IPS-18a (cell line): ENCODE measurements at regions not wholly inside any gene's neighbourhood (a gene's known extent, or its start where the extent isn't known, plus 50 kb on each side); places are given as distances from the start of the nearest gene placed in this dataset.
"Not testable (repeated sequence)": the region's sequence is repeated elsewhere in the genome, so short reads cannot be mapped to it uniquely, and the experiment has no call there.

Experiments
- H3K27ac ChIP-seq: one replicate; pipeline ENCODE4 v1.5.1; 2013; ENCODE audit warnings: low read length
- H3K27me3 ChIP-seq: one replicate; pipeline ENCODE4 v1.6.1; 2013; ENCODE audit warnings: mild to moderate bottlenecking, low read length; ENCODE audit not compliant: control insufficient read depth, insufficient read depth
- H3K36me3 ChIP-seq: one replicate; pipeline ENCODE4 v1.6.1; 2013; ENCODE audit warnings: low read depth, low read length; ENCODE audit not compliant: control insufficient read depth
- H3K4me1 ChIP-seq: one replicate; pipeline ENCODE4 v1.6.1; 2013; ENCODE audit warnings: low read depth, low read length; ENCODE audit not compliant: control insufficient read depth
- H3K4me3 ChIP-seq: one replicate; pipeline ENCODE4 v1.5.1; 2013; ENCODE audit warnings: low read length
- H3K9ac ChIP-seq: one replicate; pipeline ENCODE4 v1.6.1; 2013; ENCODE audit warnings: mild to moderate bottlenecking, low read length, moderate library complexity
- H3K9me3 ChIP-seq: one replicate; pipeline ENCODE4 v1.6.1; 2013; ENCODE audit warnings: low read depth, low read length; ENCODE audit not compliant: control insufficient read depth

DNA sequence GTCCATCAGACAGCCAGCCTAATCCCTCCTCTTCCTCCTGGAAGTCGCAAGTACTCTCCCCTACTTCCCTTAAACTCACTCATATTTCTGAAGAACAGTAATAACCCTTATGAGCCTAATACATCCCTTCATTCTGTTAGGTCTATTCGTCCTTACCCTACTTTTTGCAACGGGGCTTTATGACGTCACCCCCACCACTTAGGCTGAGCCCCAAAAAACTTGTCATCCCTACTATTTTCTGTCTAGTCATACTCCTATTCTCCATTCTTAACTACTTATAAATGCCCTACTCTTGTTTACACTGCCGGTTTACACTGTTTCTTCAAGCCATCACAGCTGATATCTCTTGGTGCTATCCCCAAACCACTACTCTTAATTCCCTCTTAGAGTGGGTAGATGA is 674.7 kb upstream of the GJE1 start:
- not testable (repeated sequence) for H3K4me3 ChIP-seq, H3K9ac ChIP-seq, H3K4me1 ChIP-seq, H3K27ac ChIP-seq, H3K27me3 ChIP-seq, H3K9me3 ChIP-seq, H3K36me3 ChIP-seq

DNA sequence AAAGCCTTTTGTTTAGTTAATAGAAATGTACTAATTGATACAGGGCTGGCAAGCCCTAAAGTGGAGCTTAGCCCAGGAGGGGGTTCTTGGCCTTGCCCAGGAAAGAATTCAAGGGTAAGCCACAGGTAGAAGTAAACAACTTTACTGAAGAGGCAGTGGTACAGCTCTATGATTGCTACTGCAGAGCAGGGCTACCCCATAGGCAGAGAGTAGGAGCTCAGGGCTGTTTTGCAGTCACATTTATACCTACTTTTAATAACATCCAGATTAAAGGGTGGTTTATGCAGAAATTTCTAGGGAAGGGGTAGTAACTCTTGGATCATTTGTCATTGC is 680.4 kb upstream of the GJE1 start:
- no peaks in the 10 kb centered on the region for H3K27me3 ChIP-seq
- no peak overlapping the region for H3K4me3 ChIP-seq
- H3K27ac ChIP-seq, result no peak overlapping the region
- no peaks in the 10 kb centered on the region for H3K9me3 ChIP-seq
- H3K4me1 ChIP-seq, result peaks cover 17% of the 10 kb centered on the region
- H3K36me3 ChIP-seq, result no peaks in the 10 kb centered on the region
- no peak overlapping the region for H3K9ac ChIP-seq

DNA sequence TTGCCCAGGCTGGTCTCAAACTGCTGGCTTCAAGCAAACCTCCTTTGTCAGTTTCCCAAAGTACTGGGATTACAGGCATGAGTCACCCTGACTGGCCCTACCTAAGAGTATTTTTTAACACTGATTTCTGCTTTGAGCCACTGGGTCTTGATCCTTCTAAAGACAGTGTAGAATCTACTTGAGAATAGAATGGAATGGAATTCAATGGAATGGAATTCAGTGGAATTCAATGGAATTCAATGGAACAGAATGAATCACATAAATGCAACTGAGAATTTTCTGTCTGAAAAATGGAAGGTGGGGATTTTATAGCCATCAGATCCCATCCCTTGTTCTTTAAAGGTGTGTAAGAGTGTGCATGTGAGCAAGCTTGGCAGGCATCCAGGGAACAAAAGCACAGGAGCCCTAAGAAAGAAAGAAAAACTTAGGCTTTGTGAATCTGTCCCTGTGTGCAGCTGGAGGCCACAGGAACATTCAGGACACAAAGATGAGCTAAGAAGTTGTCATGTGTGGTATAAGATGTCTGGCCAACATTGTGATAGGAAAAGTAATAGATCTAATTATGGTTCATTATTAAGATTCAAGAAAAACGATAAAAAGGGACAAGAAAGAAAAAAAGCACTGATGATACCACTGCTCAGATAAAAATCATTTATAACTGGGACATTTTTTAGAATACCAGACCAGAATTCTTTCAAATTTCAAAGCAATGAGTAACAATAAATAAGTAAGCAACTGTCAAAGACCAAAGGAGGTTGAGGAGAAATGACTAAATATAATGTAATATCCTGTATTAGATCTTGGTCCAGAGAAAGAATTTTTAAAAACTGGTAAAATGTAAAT is 681.0 kb upstream of the GJE1 start:
- Histone ChIP-seq H3K4me1 (peaks cover 17% of the 10 kb centered on the region), H3K27me3 (no peaks in the 10 kb centered on the region), H3K9me3 (no peaks in the 10 kb centered on the region), H3K9ac (no peak overlapping the region), H3K36me3 (no peaks in the 10 kb centered on the region), H3K4me3 (no peak overlapping the region), H3K27ac (peak overlapping the region; percentile 64)

DNA sequence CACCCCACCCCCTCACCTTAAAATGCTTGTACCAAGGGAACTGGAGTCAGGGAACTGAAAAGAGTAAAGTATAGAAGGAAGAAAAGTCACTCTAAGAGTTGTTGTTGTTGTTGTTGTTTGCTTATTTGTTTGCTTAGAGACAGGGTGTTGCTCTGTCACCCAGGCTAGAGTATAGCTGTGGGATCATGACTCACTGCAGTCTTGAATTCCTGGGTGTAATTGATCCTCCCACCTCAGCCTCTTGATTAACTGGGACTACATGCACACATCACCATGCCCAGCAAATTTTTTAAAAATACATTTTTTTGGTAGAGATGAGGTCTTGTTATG is 681.6 kb upstream of the GJE1 start:
- Histone ChIP-seq H3K27ac (peak overlapping the region; percentile 43), H3K27me3 (no peaks in the 10 kb centered on the region), H3K4me1 (peaks cover 17% of the 10 kb centered on the region), H3K9ac (no peak overlapping the region), H3K9me3 (no peaks in the 10 kb centered on the region), H3K36me3 (no peaks in the 10 kb centered on the region), H3K4me3 (no peak overlapping the region)

DNA sequence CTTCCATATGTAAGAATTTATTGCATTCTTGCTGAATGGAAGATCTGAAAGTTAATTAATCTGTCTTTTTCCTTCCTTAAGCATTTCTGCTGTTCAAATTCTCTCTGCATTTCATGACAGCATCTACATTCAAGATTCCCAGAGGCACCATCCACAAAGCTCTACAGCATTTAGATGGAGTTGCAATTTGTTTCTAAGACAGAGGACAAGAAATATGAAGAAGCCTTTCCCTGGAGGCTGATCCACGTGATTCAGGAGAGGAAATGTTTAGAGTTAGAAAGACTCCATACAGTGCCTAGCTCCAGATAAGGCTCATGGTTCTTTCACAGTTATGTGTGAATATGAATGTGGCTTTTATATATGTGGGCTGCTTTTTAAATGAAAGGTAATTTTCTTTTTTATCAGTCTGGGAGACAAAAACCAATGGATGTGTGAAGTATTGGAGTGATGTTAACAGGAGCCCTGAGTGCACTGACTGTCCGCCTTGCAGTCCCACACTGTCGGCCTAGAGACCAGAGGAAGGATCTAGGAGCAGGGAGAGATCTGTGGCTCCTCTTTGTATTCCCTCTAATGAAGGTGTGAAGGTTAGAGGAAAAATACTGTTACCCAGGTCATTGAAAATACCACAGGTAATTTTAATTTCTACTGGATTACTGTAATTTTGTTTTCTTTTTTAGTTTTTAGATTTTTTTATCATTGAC is 686.6 kb upstream of the GJE1 start:
- no peaks in the 10 kb centered on the region for H3K9me3 ChIP-seq
- H3K4me1 ChIP-seq, result peaks cover 14% of the 10 kb centered on the region
- H3K4me3 ChIP-seq, result no peak overlapping the region
- no peak overlapping the region for H3K27ac ChIP-seq
- no peaks in the 10 kb centered on the region for H3K27me3 ChIP-seq
- H3K9ac ChIP-seq, result no peak overlapping the region
- H3K36me3 ChIP-seq, result no peaks in the 10 kb centered on the region

DNA sequence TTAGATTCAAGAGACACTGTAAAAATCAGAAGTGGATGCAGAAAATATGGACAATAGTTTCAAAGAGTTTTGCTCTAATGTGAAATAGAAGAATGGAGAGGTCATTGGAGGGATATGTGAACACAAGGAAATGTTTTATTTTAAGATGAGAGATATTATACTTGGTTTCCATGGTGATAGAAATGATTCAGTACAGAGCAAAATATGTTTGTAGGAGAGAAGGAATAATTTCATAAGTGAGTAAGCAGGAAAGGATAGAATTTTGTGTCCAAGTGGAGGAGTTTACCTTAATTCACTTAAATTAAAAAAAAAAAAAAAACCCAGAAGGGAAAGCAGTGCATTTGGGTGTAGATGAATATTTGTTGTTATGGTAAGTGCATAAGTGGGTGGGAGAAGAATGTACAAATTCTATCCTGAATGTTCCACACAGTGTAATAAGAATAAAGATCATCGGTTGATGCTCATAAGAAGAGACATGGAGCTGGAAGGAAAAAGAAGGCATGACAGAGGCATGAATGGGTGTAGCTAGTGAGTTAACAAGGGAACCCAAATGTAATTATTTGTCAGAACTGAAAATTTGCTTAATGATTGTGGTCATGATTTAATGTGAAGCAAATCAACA is 688.9 kb upstream of the GJE1 start:
- H3K4me3 ChIP-seq, result no peak overlapping the region
- H3K36me3 ChIP-seq, result no peaks in the 10 kb centered on the region
- H3K9me3 ChIP-seq, result peaks cover 1% of the 10 kb centered on the region
- no peak overlapping the region for H3K27ac ChIP-seq
- H3K9ac ChIP-seq, result no peak overlapping the region
- H3K4me1 ChIP-seq, result no peaks in the 10 kb centered on the region
- no peaks in the 10 kb centered on the region for H3K27me3 ChIP-seq

DNA sequence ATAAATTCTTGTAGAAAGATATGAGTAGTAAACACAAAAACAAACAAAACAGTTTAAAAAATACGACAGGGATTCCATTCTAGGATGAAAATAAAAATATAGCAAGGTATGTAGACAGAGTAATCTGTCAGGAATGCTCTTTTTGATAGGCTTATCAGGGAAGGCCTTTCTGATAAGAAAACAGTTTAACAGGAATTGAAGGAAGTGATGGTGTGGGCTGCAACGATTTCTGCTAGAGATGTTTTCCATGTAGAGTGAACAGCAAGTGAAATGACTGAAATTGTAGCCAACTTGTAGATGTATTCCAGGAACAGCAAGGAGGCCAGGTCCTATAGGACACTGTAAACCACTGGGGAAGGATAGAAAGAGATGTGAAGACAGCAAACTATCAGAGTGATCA is 689.7 kb upstream of the GJE1 start:
- Histone ChIP-seq H3K27ac (no peak overlapping the region), H3K4me3 (no peak overlapping the region), H3K27me3 (no peaks in the 10 kb centered on the region), H3K9ac (no peak overlapping the region), H3K9me3 (peaks cover 5% of the 10 kb centered on the region), H3K4me1 (no peaks in the 10 kb centered on the region), H3K36me3 (no peaks in the 10 kb centered on the region)

DNA sequence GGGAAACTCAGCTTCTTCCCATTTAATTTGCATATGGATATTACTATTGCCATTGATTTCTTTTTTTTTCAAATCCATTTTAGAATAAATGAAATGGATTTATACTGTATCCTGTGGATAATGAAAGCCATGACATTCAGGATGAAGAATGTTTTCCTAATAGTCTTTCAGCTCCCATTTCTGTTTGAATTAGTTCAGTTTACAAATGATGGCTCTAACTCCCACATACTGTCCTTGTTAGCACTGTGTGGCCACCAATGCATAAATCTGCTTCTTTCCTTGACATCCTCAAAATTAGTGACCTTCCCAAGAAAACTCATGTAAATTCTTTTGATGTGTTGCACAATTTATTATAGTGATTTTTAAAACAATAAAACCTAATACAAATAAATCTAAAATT is 693.2 kb upstream of the GJE1 start:
- Histone ChIP-seq H3K4me1 (no peaks in the 10 kb centered on the region), H3K27ac (no peak overlapping the region), H3K27me3 (no peaks in the 10 kb centered on the region), H3K9ac (no peak overlapping the region), H3K36me3 (no peaks in the 10 kb centered on the region), H3K9me3 (peaks cover 5% of the 10 kb centered on the region), H3K4me3 (no peak overlapping the region)

DNA sequence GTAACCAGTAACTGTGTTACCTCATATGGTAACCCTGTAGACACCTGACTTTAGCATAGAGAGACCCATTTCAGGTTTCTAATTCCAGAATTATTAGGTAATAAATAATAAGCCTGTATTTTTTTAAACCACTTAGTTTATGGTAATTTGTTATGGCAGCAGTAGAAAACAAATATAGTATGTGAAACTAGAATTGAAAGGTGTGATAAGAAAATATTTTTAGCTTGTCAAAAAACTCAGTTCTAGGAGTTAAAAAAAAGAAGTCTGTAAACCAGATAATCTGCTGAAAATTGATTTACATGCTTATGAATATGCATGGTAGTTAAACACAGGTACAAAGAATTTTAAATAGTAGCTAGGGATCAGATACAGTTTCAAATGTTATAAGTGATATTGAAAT is 695.0 kb upstream of the GJE1 start:
- no peak overlapping the region for H3K4me3 ChIP-seq
- H3K9me3 ChIP-seq, result peaks cover 5% of the 10 kb centered on the region

DNA sequence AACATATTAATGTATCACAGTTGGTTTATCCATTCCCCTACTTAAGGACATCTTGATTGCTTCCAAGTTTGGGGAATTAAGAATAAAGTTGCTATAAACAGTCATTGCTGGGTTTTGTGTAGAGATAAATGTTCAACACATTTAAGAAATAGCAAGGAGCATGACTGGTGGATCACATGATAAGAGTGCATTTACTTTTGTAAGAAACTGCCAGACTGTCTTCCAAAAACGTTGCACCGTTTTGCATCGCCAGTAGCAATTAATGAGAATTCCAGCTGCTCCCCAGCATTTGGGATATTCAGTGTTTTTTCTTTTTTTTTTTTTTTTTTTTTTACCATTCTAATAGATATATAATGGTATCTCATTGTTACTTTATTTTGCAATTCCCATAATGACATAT is 695.7 kb upstream of the GJE1 start:
- H3K9ac ChIP-seq, result no peak overlapping the region
- H3K27me3 ChIP-seq, result no peaks in the 10 kb centered on the region
- no peaks in the 10 kb centered on the region for H3K36me3 ChIP-seq
- H3K27ac ChIP-seq, result no peak overlapping the region
- H3K4me3 ChIP-seq, result no peak overlapping the region
- H3K9me3 ChIP-seq, result peaks cover 5% of the 10 kb centered on the region
- H3K4me1 ChIP-seq, result no peaks in the 10 kb centered on the region

More for the DNA sequence above, 695.0 kb upstream of the GJE1 start:
- H3K36me3 ChIP-seq, result no peaks in the 10 kb centered on the region
- H3K9ac ChIP-seq, result no peak overlapping the region
- H3K27ac ChIP-seq, result no peak overlapping the region
- H3K4me1 ChIP-seq, result no peaks in the 10 kb centered on the region
- H3K27me3 ChIP-seq, result no peaks in the 10 kb centered on the region

DNA sequence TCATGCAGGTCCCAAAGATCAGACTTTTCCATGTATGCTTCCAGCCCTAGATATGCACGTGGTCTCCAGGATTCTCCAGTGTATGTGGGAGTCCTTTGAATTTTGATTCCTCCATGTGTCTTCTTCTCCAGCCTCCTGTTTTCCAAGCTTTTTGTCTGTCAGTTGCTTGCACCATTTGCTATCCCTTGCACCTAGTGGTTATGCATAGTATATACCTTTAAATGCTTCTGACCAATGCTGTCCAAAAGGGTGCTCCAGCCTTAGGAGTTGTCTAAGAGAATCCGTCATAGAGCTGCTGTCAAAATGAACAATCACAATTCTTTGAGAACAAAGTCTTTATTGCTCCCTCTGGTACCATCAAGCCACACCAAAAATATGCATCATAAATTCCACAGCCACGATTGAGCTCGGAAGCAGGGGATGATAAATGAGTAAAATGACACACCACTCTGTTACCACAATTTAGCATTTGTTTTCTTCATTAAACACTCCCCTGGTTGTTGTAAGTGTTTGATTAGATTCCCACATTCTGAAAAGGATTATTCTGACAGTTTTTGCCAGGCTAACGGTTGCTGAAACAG is 706.2 kb upstream of the GJE1 start:
- Histone ChIP-seq H3K9me3 (no peaks in the 10 kb centered on the region), H3K36me3 (no peaks in the 10 kb centered on the region), H3K27me3 (no peaks in the 10 kb centered on the region), H3K27ac (no peak overlapping the region), H3K9ac (no peak overlapping the region), H3K4me3 (no peak overlapping the region), H3K4me1 (no peaks in the 10 kb centered on the region)
